Astrocyte (in vitro differentiated cells and primary cell): ENCODE measurements at regions not wholly inside any gene's neighbourhood (a gene's known extent, or its start where the extent isn't known, plus 50 kb on each side); places are given as distances from the start of the nearest gene placed in this dataset.

Experiments
- DNase-seq: peaks from one replicate; pipeline ENCODE4 v3.0.0-alpha.2; 2010; ENCODE audit warnings: low read depth
- FAIRE-seq: peaks from 2 replicates; lab custom pipeline; 2011; peaks lifted over from hg19 to GRCh38; lab: Jason Lieb, UNC
- H2AFZ ChIP-seq: 2 replicates; pipeline ENCODE4 v1.6.0; 2012; ENCODE audit warnings: low read depth, low read length, inconsistent platforms
- H3K27ac ChIP-seq: 2 replicates; pipeline ENCODE4 v1.5.1; 2011; ENCODE audit warnings: low read depth, low read length, inconsistent platforms
- H3K27me3 ChIP-seq: 2 replicates; pipeline ENCODE4 v1.6.0; 2011; ENCODE audit warnings: low read length, inconsistent platforms; ENCODE audit not compliant: insufficient read depth
- H3K36me3 ChIP-seq: 2 replicates; pipeline ENCODE4 v1.5.1; 2011; ENCODE audit warnings: low read length, inconsistent platforms; ENCODE audit not compliant: insufficient read depth
- H3K4me1 ChIP-seq: 2 replicates; pipeline ENCODE4 v1.5.1; 2011; ENCODE audit warnings: low read length, inconsistent platforms; ENCODE audit not compliant: insufficient read depth
- H3K4me2 ChIP-seq: 2 replicates; pipeline ENCODE4 v1.6.0; 2012; ENCODE audit warnings: low read length, inconsistent platforms
- H3K4me3 ChIP-seq: 2 replicates; pipeline ENCODE4 v1.5.1; 2011; ENCODE audit warnings: low read depth, mild to moderate bottlenecking, low read length, inconsistent platforms; ENCODE audit not compliant: insufficient read depth
- H3K79me2 ChIP-seq: 2 replicates; pipeline ENCODE4 v1.6.0; 2012; ENCODE audit warnings: mild to moderate bottlenecking, low read length, inconsistent platforms; ENCODE audit not compliant: insufficient read depth
- H3K9ac ChIP-seq: 2 replicates; pipeline ENCODE4 v1.6.0; 2012; ENCODE audit warnings: mild to moderate bottlenecking, low read length, inconsistent platforms
- H3K9me3 ChIP-seq: 2 replicates; pipeline ENCODE4 v1.5.1; 2012; ENCODE audit warnings: low read depth, mild to moderate bottlenecking, low read length, inconsistent platforms; ENCODE audit not compliant: insufficient read depth
- H4K20me1 ChIP-seq: 2 replicates; pipeline ENCODE4 v1.6.0; 2012; ENCODE audit warnings: low read length, inconsistent platforms; ENCODE audit not compliant: insufficient read depth
- H3K27ac Mint-ChIP-seq: one replicate; pipeline ENCODE4 v1.8.0; 2021; ENCODE audit warnings: mild to moderate bottlenecking, mixed read lengths; ENCODE audit not compliant: unreplicated experiment
- H3K27me3 Mint-ChIP-seq: one replicate; pipeline ENCODE4 v1.8.0; 2021; ENCODE audit warnings: low read depth, mixed read lengths; ENCODE audit not compliant: unreplicated experiment
- H3K36me3 Mint-ChIP-seq: one replicate; pipeline ENCODE4 v1.8.0; 2021; ENCODE audit warnings: low read depth, mixed read lengths; ENCODE audit not compliant: unreplicated experiment
- H3K4me1 Mint-ChIP-seq: one replicate; pipeline ENCODE4 v1.8.0; 2021; ENCODE audit warnings: low read depth, mixed read lengths; ENCODE audit not compliant: unreplicated experiment
- H3K4me3 Mint-ChIP-seq: one replicate; pipeline ENCODE4 v1.8.0; 2021; ENCODE audit warnings: mild to moderate bottlenecking, moderate library complexity, mixed read lengths; ENCODE audit not compliant: unreplicated experiment
- H3K9me3 Mint-ChIP-seq: one replicate; pipeline ENCODE4 v1.8.0; 2021; ENCODE audit warnings: mild to moderate bottlenecking, mixed read lengths; ENCODE audit not compliant: unreplicated experiment
- EZH2 ChIP-seq: IDR thresholded peaks from 2 replicates; pipeline ENCODE4 v1.6.1; 2012; ENCODE audit warnings: mild to moderate bottlenecking, low read length, inconsistent platforms; ENCODE audit not compliant: insufficient read depth
- TF ChIP-seq, protein P1 (sequence below): IDR thresholded peaks from 2 replicates; pipeline ENCODE4 v1.5.1; 2011; ENCODE audit warnings: low read depth, mild to moderate bottlenecking, inconsistent platforms, low read length, moderate library complexity; ENCODE audit not compliant: insufficient read depth

DNA sequence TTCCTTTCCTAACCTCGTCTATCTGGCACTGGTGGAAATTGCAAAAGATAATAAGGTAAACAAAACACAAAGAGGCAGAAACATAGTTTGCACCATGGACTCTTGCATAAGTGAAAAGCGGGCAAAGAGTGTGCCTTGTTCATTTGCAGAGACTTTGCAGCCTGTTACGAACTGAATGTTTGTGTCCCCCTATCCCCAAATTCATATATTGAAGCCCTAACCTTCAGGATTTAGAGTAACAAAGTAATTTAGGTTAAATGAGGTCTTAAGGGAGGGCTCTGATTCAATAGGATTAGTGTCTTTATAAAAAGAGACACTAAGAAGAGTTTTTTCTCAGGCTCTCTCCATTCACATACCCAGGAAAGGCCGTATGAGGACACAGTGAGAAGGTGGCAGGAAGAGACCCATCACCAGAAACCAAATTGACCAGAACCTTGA, 52.1 kb upstream of the FAM169A start:
- Mint-ChIP-seq H3K9me3 (peaks cover 8% of the 10 kb centered on the region), H3K27ac (no peak overlapping the region), H3K4me1 (peaks cover 1% of the 10 kb centered on the region), H3K27me3 (no peaks in the 10 kb centered on the region), H3K36me3 (peaks cover 2% of the 10 kb centered on the region), H3K4me3 (no peak overlapping the region)
- no peak overlapping the region for H3K27ac ChIP-seq
- no peak for TF ChIP-seq EZH2
- TF ChIP-seq, protein P1, sequence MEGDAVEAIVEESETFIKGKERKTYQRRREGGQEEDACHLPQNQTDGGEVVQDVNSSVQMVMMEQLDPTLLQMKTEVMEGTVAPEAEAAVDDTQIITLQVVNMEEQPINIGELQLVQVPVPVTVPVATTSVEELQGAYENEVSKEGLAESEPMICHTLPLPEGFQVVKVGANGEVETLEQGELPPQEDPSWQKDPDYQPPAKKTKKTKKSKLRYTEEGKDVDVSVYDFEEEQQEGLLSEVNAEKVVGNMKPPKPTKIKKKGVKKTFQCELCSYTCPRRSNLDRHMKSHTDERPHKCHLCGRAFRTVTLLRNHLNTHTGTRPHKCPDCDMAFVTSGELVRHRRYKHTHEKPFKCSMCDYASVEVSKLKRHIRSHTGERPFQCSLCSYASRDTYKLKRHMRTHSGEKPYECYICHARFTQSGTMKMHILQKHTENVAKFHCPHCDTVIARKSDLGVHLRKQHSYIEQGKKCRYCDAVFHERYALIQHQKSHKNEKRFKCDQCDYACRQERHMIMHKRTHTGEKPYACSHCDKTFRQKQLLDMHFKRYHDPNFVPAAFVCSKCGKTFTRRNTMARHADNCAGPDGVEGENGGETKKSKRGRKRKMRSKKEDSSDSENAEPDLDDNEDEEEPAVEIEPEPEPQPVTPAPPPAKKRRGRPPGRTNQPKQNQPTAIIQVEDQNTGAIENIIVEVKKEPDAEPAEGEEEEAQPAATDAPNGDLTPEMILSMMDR = no peak
- no peak overlapping the region for H3K9ac ChIP-seq
- H3K36me3 ChIP-seq = no peaks in the 10 kb centered on the region
- no peaks in the 10 kb centered on the region for H3K27me3 ChIP-seq
- no peak overlapping the region for H3K4me3 ChIP-seq
- H3K4me2 ChIP-seq = no peak overlapping the region
- H3K4me1 ChIP-seq = no peaks in the 10 kb centered on the region
- no peaks in the 10 kb centered on the region for H4K20me1 ChIP-seq
- peaks cover 6% of the 10 kb centered on the region for H3K9me3 ChIP-seq
- DNase-seq (no peak), FAIRE-seq (no peak)
- no peaks in the 10 kb centered on the region for H3K79me2 ChIP-seq
- H2AFZ ChIP-seq = no peak overlapping the region

DNA sequence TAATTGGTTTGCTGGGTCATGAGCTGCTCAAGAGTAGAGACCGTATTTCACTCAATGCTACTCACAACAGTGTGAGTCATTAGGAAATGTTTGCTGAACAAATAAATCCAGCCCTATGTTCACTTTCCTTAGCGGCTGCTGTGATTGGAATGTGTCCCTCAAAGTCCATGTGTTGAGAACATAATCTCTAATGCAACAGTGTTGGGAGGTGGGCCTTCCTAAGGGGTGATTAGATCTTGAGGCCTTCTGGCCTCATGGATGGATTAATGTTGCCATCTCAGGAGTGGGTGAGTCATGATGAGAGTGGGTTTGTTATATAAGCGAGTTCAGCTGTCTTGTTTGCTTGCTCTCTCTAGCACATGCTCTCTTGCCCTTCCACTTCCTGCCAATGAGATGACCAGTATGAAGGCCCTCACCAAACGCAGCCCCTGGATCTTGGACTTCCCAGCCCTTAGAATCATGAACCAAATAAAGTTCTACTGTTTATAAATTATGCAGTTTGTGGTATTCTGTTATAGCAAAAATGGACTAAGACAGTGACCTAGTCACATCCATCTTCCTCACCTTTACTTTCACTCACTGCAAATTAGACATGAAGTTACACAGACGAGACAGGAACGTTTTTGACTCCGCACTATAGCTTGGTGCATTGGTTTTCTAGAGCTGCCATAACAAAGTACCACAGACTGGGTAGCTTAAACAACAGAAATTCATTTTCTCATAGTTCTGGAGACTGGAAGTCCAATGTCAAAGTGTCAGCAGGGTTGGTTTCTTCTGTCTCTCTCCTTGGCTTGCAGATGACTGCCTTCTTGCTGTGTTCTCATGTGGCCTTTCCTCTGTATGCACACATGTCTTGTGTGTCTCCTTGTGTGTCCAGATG, 50.9 kb upstream of the FAM169A start:
- Histone ChIP-seq H3K27ac (no peak overlapping the region), H3K4me2 (no peak overlapping the region), H3K79me2 (no peaks in the 10 kb centered on the region), H3K9me3 (peaks cover 6% of the 10 kb centered on the region), H3K4me3 (no peak overlapping the region), H3K36me3 (no peaks in the 10 kb centered on the region), H3K4me1 (no peaks in the 10 kb centered on the region), H3K9ac (no peak overlapping the region), H2AFZ (no peak overlapping the region), H3K27me3 (no peaks in the 10 kb centered on the region), H4K20me1 (no peaks in the 10 kb centered on the region)
- no peak overlapping the region for H3K27ac Mint-ChIP-seq
- peaks cover 1% of the 10 kb centered on the region for H3K4me1 Mint-ChIP-seq
- FAIRE-seq (no peak), DNase-seq (peak; percentile 20)
- TF ChIP-seq EZH2 = no peak
- TF ChIP-seq, protein P1 = no peak
- H3K4me3 Mint-ChIP-seq = no peak overlapping the region
- H3K36me3 Mint-ChIP-seq = peaks cover 2% of the 10 kb centered on the region
- H3K9me3 Mint-ChIP-seq = peaks cover 8% of the 10 kb centered on the region
- H3K27me3 Mint-ChIP-seq = no peaks in the 10 kb centered on the region
